IMR-90 (cell line): ENCODE measurements at regions not wholly inside any gene's neighbourhood (a gene's known extent, or its start where the extent isn't known, plus 50 kb on each side); places are given as distances from the start of the nearest gene placed in this dataset.

ENCODE experiments used
- CEBPB ChIP-seq: IDR thresholded peaks from 2 replicates; pipeline ENCODE4 v1.6.1; 2012; ENCODE audit warnings: low read depth, low read length, improper control_type of control experiment
- CTCF ChIP-seq: conservative IDR thresholded peaks from 2 replicates; pipeline ENCODE4 v1.5.1; 2012; ENCODE audit warnings: mild to moderate bottlenecking, low read depth, low read length, improper control_type of control experiment

DNA sequence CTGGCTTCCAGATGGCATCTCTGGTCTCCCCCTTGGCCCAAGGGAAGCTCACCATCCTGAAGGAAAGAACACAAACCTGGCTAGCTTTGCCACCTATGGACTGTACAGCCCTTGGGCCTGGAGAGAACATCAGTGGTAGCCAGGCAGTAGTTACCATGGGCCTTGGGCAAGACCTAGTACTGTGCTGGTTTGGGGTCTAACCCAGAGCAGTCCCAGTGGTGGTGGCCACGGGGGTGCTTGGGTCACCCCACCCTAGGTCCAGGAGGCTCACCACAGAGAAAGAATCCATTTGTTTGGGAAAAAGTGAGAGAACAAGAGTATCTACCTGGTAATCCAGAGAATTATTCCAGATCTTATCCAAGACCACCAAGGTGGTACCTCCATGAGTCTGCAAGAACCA is 290.7 kb upstream of the PPP1R2C start:
- TF ChIP-seq CEBPB (no peak), CTCF (no peak)
